Activated naive CD4-positive, alpha-beta T cell treated with anti-CD3 and anti-CD28 coated beads for 36 hours (primary cell): ENCODE measurements at regions not wholly inside any gene's neighbourhood (a gene's known extent, or its start where the extent isn't known, plus 50 kb on each side); places are given as distances from the start of the nearest gene placed in this dataset.

ENCODE experiments used
- CTCF ChIA-PET: fragments of 350-600 bp; sonication (Branson Sonifier 250); formaldehyde crosslinking; loops from one replicate; lab custom pipeline; 2021; ENCODE audit warnings: antibody characterized with exemption; lab: Charles Lee
- DNase-seq: peaks from one replicate; pipeline ENCODE4 v3.0.0-alpha.2; 2020
- H3K27ac Mint-ChIP-seq: one replicate; pipeline ENCODE4 v1.8.0; 2021; ENCODE audit warnings: mild to moderate bottlenecking, mixed read lengths
- H3K27me3 Mint-ChIP-seq: one replicate; pipeline ENCODE4 v1.8.0; 2021; ENCODE audit warnings: low read depth, mixed read lengths
- H3K36me3 Mint-ChIP-seq: one replicate; pipeline ENCODE4 v1.8.0; 2021; ENCODE audit warnings: low read depth, mixed read lengths
- H3K4me1 Mint-ChIP-seq: one replicate; pipeline ENCODE4 v1.8.0; 2021; ENCODE audit warnings: low read depth, mixed read lengths
- H3K4me3 Mint-ChIP-seq: one replicate; pipeline ENCODE4 v1.8.0; 2021; ENCODE audit warnings: mild to moderate bottlenecking, moderate library complexity, mixed read lengths
- H3K9me3 Mint-ChIP-seq: one replicate; pipeline ENCODE4 v1.8.0; 2021; ENCODE audit warnings: mixed read lengths
- intact Hi-C: fragments of 100-400 bp; cut with micrococcal nuclease; formaldehyde crosslinking; loops from one replicate; pipeline ENCODE4 v1.15.1; 2023

DNA sequence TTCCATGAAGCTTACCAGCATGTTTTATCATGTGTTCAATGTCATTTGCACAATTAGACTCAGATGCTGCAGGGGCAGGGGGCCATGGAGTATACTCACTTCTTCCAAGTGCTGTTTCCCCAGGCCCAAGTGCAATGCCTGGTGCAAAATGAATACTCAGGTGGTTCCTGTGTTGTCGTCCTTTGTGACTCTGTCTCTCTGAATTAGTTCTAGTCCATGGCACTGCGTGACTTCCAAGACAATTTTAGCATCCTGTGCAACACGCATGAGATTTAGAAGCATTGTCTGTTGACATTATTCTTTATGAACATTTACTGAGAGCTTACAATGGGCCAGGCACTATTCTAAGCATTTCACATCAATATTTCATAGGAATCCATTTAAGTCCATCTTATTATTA lies 769.7 kb upstream of the RBFOX1 start:
- Mint-ChIP-seq H3K36me3 (no peaks in the 10 kb centered on the region), H3K4me3 (no peak overlapping the region), H3K27ac (no peak overlapping the region), H3K4me1 (no peaks in the 10 kb centered on the region), H3K9me3 (peaks cover 7% of the 10 kb centered on the region), H3K27me3 (no peaks in the 10 kb centered on the region)
- no peak for DNase-seq
- intact Hi-C loops: no loop called here
- CTCF ChIA-PET: no interaction called here

DNA sequence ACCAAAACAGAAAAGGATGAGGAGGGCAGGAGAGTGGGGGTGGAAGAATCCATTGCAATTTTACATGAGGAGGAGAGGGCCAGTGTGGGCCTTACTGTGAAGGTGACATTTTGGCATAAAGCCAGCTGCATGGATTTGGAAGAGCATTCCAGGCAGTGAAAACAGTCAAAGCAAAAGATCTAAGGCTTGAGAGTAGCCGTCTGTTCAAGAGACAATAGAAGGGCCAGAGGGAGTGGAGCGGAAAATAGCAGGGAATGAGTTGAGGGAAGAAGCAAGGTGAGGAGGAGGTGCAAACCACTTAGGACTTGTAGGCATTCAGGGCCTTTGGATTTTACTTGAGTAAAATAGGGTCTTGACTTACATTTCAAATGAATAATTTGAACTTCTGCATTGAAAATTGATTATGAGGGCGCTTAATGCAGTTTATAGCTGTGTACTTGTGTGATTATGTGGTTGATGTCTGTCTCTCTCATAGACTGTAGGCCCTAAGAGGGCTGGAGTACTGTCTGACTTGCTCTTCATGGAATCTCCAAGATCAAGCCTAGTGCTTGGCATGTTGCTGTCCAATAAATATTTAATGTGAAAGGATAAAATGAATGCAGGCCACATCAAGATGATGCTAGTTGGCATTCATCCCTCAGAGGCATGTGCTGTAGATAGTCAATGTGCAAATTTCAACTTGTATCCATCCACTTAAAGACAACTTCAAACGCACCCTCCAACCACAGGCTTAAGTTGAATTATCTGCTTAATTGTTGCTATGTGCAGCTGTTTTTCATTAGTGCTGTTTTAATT lies 772.1 kb upstream of the RBFOX1 start:
- CTCF ChIA-PET: no interaction called here
- Mint-ChIP-seq H3K4me3 (no peak overlapping the region), H3K36me3 (no peaks in the 10 kb centered on the region), H3K4me1 (no peaks in the 10 kb centered on the region), H3K27me3 (no peaks in the 10 kb centered on the region), H3K9me3 (peaks cover 7% of the 10 kb centered on the region), H3K27ac (no peak overlapping the region)
- no peak for DNase-seq
- intact Hi-C loops: no loop called here

DNA sequence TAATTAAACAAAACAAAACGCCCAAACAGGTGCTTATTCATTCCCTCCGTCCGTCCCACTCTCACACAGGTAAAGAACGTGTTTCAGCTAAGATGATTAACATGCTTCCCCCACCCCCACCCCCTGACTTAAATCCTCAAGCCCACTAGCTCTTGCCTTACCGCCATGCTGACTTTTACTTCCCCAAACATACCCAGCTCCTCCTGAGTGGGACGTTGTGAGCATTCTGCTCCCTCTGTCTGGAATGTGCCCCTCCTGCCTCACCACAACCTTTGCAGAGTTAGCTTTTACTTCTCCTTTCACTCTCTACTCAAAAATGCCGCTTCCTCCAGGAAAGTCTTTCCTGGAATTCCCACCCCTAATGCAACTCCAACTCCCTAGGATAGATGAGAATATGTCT lies 774.0 kb upstream of the RBFOX1 start:
- Mint-ChIP-seq H3K27me3 (no peaks in the 10 kb centered on the region), H3K36me3 (no peaks in the 10 kb centered on the region), H3K27ac (no peak overlapping the region), H3K4me3 (no peak overlapping the region), H3K9me3 (peaks cover 3% of the 10 kb centered on the region), H3K4me1 (no peaks in the 10 kb centered on the region)
- no peak for DNase-seq
- CTCF ChIA-PET: no interaction called here
- intact Hi-C loops: no loop called here

DNA sequence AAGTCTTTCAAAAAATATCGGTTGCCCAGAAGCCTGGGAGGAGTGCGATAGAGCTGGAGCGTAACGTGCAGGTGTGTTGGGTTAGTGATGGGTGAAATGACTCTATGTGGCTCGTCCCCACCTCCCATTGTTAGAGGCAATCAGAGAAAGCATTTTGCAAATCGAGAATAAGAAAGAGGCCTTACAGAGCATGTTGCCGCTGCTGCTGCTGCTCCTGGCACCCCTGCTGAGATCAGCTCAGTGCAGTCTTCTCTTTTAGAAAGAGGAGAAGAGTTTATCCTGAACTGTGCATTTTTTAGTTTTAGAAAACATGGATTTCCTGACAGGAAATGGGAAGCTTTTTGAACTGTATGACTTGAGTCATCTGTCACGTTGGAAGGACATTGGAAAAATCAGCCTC lies 774.5 kb upstream of the RBFOX1 start:
- Mint-ChIP-seq H3K27ac (no peak overlapping the region), H3K9me3 (peaks cover 3% of the 10 kb centered on the region), H3K27me3 (no peaks in the 10 kb centered on the region), H3K4me1 (no peaks in the 10 kb centered on the region), H3K36me3 (no peaks in the 10 kb centered on the region), H3K4me3 (no peak overlapping the region)
- CTCF ChIA-PET: no interaction called here
- no peak for DNase-seq
- intact Hi-C loops: no loop called here

DNA sequence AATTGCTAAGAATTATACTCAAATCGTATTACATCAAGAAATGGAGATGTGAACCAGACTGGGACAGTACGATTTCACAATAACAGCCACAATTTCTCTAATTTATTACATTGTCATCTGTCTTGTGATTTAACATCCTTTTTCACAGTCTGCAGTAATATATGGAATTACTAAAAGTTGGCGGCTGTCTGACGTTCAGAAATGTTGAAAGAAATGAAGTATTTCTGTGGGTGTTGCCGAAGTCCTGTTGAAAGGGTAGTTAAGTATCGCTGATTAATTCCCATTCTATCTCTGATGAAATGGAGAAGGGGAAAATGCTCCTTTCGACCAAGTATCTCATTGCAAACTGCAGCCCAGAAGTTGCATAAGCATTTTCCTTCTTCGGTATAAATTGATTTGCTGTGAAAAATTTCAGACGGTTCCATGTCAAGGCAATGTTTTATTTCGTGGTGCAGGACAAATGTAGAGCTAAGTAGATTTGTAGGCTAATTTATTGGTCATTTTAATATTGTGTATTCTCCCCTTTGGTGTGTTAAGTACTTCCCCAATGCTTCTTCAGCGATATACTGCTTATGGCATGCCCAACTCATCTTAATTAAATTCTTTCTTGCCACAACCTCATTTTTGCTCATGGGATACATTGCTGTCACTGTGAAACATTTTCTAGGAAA lies 775.2 kb upstream of the RBFOX1 start:
- Mint-ChIP-seq H3K9me3 (peaks cover 3% of the 10 kb centered on the region), H3K27ac (no peak overlapping the region), H3K36me3 (no peaks in the 10 kb centered on the region), H3K27me3 (no peaks in the 10 kb centered on the region), H3K4me3 (no peak overlapping the region), H3K4me1 (no peaks in the 10 kb centered on the region)
- CTCF ChIA-PET: no interaction called here
- no peak for DNase-seq
- intact Hi-C loops: no loop called here

DNA sequence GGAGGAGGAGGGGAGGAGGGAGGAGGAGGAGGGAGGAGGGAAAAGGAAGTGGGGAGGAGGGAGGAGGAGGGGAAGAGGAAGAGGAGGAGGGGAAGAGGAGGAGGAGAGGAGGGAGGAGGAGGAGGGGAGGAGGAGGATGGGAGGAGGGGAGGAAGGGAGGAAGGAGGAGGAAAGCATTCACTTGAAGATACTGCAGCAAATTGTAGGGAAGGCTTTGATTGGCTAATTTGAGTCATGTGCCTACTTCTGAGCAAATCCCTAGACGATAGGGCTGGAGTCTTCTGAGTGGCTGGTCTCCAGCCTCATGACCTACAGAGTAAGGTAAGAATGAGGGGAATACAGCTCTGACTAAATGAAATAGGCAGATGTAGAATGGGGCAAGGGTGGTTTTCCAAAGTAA lies 783.2 kb upstream of the RBFOX1 start:
- DNase-seq: no peak
- intact Hi-C loops: no loop called here
- Mint-ChIP-seq H3K4me3 (no peak overlapping the region), H3K36me3 (no peaks in the 10 kb centered on the region), H3K4me1 (no peaks in the 10 kb centered on the region), H3K9me3 (peaks cover 8% of the 10 kb centered on the region), H3K27ac (no peak overlapping the region), H3K27me3 (no peaks in the 10 kb centered on the region)
- CTCF ChIA-PET: no interaction called here

DNA sequence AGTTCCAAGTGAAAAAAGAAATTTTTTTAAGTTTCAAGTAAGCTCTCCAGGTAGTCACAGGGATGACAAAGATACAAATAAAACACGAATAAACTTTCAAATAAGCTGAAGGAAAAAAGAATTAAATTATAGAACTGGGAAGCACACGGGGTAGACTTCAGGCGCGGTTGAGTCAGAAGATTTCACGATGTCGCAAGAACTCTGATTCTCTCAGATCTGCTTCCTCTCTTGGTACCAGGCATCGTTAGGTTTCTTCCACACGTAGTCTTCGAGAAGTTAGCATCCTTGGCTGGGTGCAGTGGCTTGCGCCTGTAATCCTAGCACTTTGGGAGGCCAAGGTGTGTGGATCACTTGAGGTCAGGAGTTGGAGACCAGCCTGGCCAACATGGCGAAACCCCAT lies 784.1 kb upstream of the RBFOX1 start:
- no peak overlapping the region for H3K4me3 Mint-ChIP-seq
- no peaks in the 10 kb centered on the region for H3K27me3 Mint-ChIP-seq
- H3K27ac Mint-ChIP-seq: no peak overlapping the region
- intact Hi-C loops: no loop called here
- no peaks in the 10 kb centered on the region for H3K36me3 Mint-ChIP-seq
- DNase-seq: no peak
- CTCF ChIA-PET: no interaction called here
- peaks cover 8% of the 10 kb centered on the region for H3K9me3 Mint-ChIP-seq
- no peaks in the 10 kb centered on the region for H3K4me1 Mint-ChIP-seq

DNA sequence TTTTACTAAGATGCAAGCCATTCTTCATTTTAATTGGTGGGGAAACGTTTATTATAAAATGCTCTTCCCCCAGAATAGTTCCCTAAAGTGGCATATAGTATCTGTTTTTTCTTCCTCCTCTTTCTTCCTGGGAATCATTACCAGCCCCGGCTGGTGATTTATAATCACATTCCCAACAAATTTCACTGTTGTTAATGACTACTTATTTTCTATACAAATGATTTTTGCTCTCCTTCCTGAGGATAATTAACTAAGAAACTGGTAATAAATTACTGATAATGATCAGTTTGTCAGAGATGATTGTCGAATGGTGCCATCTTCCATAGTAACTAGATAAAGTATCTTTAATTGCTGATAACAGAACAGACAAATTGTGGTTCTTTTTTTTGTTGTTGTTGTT lies 785.5 kb upstream of the RBFOX1 start:
- H3K4me3 Mint-ChIP-seq: no peak overlapping the region
- CTCF ChIA-PET: interaction anchor here (0.6 kb wide), 1 partner anchor 440 kb away, joined by 3 read pairs; no protein-coding TSS in a partner anchor
- peaks cover 8% of the 10 kb centered on the region for H3K9me3 Mint-ChIP-seq
- no peaks in the 10 kb centered on the region for H3K27me3 Mint-ChIP-seq
- DNase-seq: no peak
- no peak overlapping the region for H3K27ac Mint-ChIP-seq
- no peaks in the 10 kb centered on the region for H3K4me1 Mint-ChIP-seq
- no peaks in the 10 kb centered on the region for H3K36me3 Mint-ChIP-seq
- intact Hi-C loops: no loop called here

DNA sequence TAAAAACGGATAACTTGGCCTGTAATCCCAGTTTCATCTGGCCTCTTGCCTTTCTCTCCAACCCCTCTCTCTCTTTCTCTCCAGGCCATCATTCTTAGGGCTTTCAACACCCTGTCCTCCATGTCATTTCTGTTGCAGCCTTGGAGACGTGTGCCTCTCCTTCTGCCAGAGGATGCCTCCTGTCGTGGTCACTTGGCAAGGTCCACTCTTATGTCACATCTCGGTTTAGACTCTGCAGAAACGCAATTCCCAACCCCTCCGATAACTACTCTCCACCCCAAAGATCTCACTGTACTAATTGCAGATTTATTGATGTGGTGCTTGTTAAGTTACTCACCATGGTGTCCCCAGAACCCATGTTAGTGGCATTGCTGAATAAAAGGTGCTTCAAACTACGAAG lies 787.3 kb upstream of the RBFOX1 start:
- no peak for DNase-seq
- H3K9me3 Mint-ChIP-seq: peaks cover 5% of the 10 kb centered on the region
- no peaks in the 10 kb centered on the region for H3K36me3 Mint-ChIP-seq
- intact Hi-C loops: no loop called here
- no peak overlapping the region for H3K4me3 Mint-ChIP-seq
- no peak overlapping the region for H3K27ac Mint-ChIP-seq
- no peaks in the 10 kb centered on the region for H3K4me1 Mint-ChIP-seq
- CTCF ChIA-PET: no interaction called here
- no peaks in the 10 kb centered on the region for H3K27me3 Mint-ChIP-seq

DNA sequence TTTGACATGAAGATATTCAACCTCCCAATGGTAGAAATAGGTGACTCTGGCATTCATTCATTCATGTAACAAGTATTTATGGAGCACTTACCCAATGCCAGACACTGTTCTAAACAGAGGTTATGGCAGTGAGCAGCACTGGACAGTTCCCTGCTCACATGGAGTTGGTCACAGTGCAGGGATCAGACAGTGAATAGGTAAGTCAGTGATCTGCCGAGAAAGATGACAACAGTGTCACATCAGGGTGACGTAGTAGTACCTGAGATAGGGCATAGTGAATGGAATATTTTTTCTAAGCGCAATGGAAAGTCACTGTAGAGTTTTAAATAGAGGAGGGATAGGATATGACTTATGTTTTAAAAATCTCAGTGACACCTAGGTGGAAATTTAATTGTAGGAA lies 791.4 kb upstream of the RBFOX1 start:
- Mint-ChIP-seq H3K36me3 (no peaks in the 10 kb centered on the region), H3K4me1 (no peaks in the 10 kb centered on the region), H3K27ac (no peak overlapping the region), H3K4me3 (no peak overlapping the region), H3K9me3 (no peaks in the 10 kb centered on the region), H3K27me3 (no peaks in the 10 kb centered on the region)
- intact Hi-C loops: no loop called here
- no peak for DNase-seq
- CTCF ChIA-PET: no interaction called here

DNA sequence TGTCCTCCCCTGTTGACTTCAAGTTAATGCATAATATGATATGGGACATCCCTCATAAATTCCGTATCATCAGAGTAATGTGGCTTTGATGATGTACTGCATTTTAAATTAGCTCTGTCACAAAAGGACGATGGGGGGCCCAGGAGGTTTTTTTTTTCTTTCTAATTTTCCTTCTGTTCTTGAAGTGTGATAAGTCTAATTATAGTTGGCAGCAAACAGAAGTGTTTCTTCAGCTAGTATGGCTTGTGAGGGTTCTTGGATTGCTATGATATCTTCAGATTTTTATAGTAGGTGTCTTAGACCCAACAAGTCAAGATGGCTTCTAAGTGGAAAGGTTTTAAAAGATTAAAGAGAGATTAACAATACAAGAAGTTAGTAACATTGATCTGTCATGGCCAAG lies 796.2 kb upstream of the RBFOX1 start:
- Mint-ChIP-seq H3K27me3 (no peaks in the 10 kb centered on the region), H3K9me3 (peaks cover 4% of the 10 kb centered on the region), H3K36me3 (no peaks in the 10 kb centered on the region), H3K4me1 (no peaks in the 10 kb centered on the region), H3K27ac (no peak overlapping the region), H3K4me3 (no peak overlapping the region)
- no peak for DNase-seq
- CTCF ChIA-PET: no interaction called here
- intact Hi-C loops: no loop called here

DNA sequence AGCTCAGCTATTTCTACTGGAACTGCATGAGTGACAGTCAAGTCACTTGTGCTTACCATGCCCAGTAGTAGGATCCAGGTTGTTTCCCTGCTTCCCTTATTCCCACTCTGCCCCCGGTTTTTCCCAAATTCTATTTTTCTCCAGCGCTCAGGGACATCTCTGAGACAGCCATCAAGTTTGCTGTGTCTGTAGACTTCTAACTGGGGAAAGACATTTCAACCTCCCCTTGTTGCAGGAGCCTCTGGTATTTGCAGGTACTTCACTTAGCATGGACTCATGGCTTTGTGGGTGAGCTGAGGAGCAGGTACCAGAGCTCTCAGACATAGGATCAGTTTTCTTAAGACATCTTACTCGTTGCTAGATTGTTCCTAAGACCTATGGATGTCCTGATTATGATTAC lies 801.6 kb upstream of the RBFOX1 start:
- Mint-ChIP-seq H3K27me3 (no peaks in the 10 kb centered on the region), H3K27ac (no peak overlapping the region), H3K9me3 (peaks cover 4% of the 10 kb centered on the region), H3K4me3 (no peak overlapping the region), H3K4me1 (no peaks in the 10 kb centered on the region), H3K36me3 (no peaks in the 10 kb centered on the region)
- DNase-seq: no peak
- CTCF ChIA-PET: no interaction called here
- intact Hi-C loops: no loop called here

DNA sequence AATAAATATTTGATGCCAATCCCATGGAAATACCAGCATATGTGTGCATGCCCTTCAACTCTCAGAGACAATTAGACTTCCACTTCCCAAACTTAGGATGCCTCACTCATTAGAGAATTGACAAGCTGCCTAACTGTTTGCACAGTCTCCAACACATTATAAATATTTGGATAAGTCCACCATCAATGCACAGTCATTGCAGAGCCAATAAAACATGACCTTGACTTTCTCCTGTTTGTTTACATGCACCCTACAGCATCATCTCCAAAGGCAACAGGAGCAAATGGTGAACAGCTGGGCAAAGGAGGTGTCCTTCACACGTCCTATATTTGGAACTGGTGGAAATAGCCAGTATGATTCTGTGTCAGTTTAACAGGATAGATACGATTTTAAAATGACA lies 804.4 kb upstream of the RBFOX1 start:
- intact Hi-C loops: no loop called here
- H3K27ac Mint-ChIP-seq: no peak overlapping the region
- H3K36me3 Mint-ChIP-seq: no peaks in the 10 kb centered on the region
- peaks cover 4% of the 10 kb centered on the region for H3K9me3 Mint-ChIP-seq
- H3K27me3 Mint-ChIP-seq: no peaks in the 10 kb centered on the region
- H3K4me1 Mint-ChIP-seq: no peaks in the 10 kb centered on the region
- DNase-seq: no peak
- H3K4me3 Mint-ChIP-seq: no peak overlapping the region
- CTCF ChIA-PET: no interaction called here
